GM23338 (cell line): ENCODE measurements at regions not wholly inside any gene's neighbourhood (a gene's known extent, or its start where the extent isn't known, plus 50 kb on each side); places are given as distances from the start of the nearest gene placed in this dataset.

Experiments
- JUNB ChIP-seq: IDR thresholded peaks from one replicate; pipeline ENCODE4 v1.6.1; 2016; ENCODE audit warnings: antibody characterized with exemption; ENCODE audit not compliant: unreplicated experiment
- TF ChIP-seq, protein P1 (sequence below), 2 experiments: fragments of 200-600 bp in 1 of 2; sonication (generic) in 1 of 2; conservative IDR thresholded peaks; 2 replicates each; pipeline versions ENCODE4 v1.5.1 to v1.6.1; 2016 to 2017; ENCODE audit warnings: antibody characterized with exemption in 2 of 2, low read depth in 2 of 2, mild to moderate bottlenecking in 2 of 2, moderate library complexity in 1 of 2

- TF ChIP-seq, protein P1, sequence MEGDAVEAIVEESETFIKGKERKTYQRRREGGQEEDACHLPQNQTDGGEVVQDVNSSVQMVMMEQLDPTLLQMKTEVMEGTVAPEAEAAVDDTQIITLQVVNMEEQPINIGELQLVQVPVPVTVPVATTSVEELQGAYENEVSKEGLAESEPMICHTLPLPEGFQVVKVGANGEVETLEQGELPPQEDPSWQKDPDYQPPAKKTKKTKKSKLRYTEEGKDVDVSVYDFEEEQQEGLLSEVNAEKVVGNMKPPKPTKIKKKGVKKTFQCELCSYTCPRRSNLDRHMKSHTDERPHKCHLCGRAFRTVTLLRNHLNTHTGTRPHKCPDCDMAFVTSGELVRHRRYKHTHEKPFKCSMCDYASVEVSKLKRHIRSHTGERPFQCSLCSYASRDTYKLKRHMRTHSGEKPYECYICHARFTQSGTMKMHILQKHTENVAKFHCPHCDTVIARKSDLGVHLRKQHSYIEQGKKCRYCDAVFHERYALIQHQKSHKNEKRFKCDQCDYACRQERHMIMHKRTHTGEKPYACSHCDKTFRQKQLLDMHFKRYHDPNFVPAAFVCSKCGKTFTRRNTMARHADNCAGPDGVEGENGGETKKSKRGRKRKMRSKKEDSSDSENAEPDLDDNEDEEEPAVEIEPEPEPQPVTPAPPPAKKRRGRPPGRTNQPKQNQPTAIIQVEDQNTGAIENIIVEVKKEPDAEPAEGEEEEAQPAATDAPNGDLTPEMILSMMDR (conservative IDR thresholded peaks at IDR 0.05; ENCODE audit: low read depth in 2 of 2): no peak
- TF ChIP-seq JUNB: no peak
These were observed 294.3 kb upstream of the BMP2 start for GRCh38 chr20:6473197-6473596.
